Liver (tissue), 8 donors: ENCODE measurements at regions not wholly inside any gene's neighbourhood (a gene's known extent, or its start where the extent isn't known, plus 50 kb on each side); places are given as distances from the start of the nearest gene placed in this dataset.

ENCODE experiments used
- DNase-seq: peaks from one replicate; pipeline ENCODE4 v3.0.0-alpha.2; 2017; ENCODE audit warnings: low spot score
- H3K27ac ChIP-seq, 2 donors: one replicate each; pipeline ENCODE4 v1.7.0; 2013; ENCODE audit warnings: inconsistent platforms in 2 of 2, low read length in 2 of 2, control low read depth in 1 of 2, low read depth in 1 of 2, mild to moderate bottlenecking in 1 of 2
- H3K27me3 ChIP-seq, 4 donors: one replicate each; pipeline versions ENCODE4 v1.6.1 to v1.7.0; 2013; ENCODE audit warnings: low read length in 3 of 4, inconsistent platforms in 1 of 4, mild to moderate bottlenecking in 1 of 4, moderate library complexity in 1 of 4; ENCODE audit not compliant: control insufficient read depth in 4 of 4, insufficient read depth in 4 of 4
- H3K36me3 ChIP-seq, 4 donors: one replicate each; pipeline versions ENCODE4 v1.6.1 to v1.7.0; 2013; ENCODE audit warnings: low read length in 3 of 4, mild to moderate bottlenecking in 3 of 4, low read depth in 1 of 4, moderate library complexity in 1 of 4; ENCODE audit not compliant: control insufficient read depth in 4 of 4, insufficient read depth in 3 of 4
- H3K4me1 ChIP-seq, 4 donors: one replicate each; pipeline versions ENCODE4 v1.6.1 to v1.7.0; 2013; ENCODE audit warnings: low read length in 3 of 4, mild to moderate bottlenecking in 3 of 4, moderate library complexity in 1 of 4; ENCODE audit not compliant: control insufficient read depth in 4 of 4, insufficient read depth in 4 of 4
- H3K4me3 ChIP-seq, 3 donors: one replicate each; pipeline versions ENCODE4 v1.6.1 to v1.7.0; 2013; ENCODE audit warnings: low read length in 3 of 3, control low read depth in 1 of 3, low read depth in 1 of 3, mild to moderate bottlenecking in 1 of 3
- H3K9ac ChIP-seq, 2 donors: one replicate each; pipeline ENCODE4 v1.7.0; 2013; ENCODE audit warnings: low read length in 2 of 2, mild to moderate bottlenecking in 2 of 2, moderate library complexity in 2 of 2, control low read depth in 1 of 2, low read depth in 1 of 2
- H3K9me3 ChIP-seq, 4 donors: one replicate each; pipeline versions ENCODE4 v1.6.1 to v1.7.0; 2013; ENCODE audit warnings: low read length in 3 of 4; ENCODE audit not compliant: control insufficient read depth in 4 of 4
- ATF3 ChIP-seq: IDR thresholded peaks from 2 replicates; pipeline ENCODE4 v1.6.1; 2016; ENCODE audit warnings: antibody characterized with exemption
- EGR1 ChIP-seq, 2 donors: IDR thresholded peaks; 2 replicates each; pipeline ENCODE4 v1.6.1; 2016 to 2018; ENCODE audit warnings: antibody characterized with exemption in 2 of 2, low read depth in 2 of 2
- FOXA1 ChIP-seq: IDR thresholded peaks from 2 replicates; pipeline ENCODE4 v1.6.1; 2016; ENCODE audit warnings: antibody characterized with exemption
- FOXA2 ChIP-seq: IDR thresholded peaks from 2 replicates; pipeline ENCODE4 v1.6.1; 2016; ENCODE audit warnings: antibody characterized with exemption
- GABPA ChIP-seq, 2 donors: IDR thresholded peaks in 1 of 2; conservative IDR thresholded peaks in 1 of 2; 2 replicates each; pipeline ENCODE4 v1.6.1; 2016; ENCODE audit warnings: antibody characterized with exemption in 2 of 2, mild to moderate bottlenecking in 1 of 2, moderate library complexity in 1 of 2
- HNF4A ChIP-seq, 2 donors: conservative IDR thresholded peaks; 2 replicates each; pipeline ENCODE4 v1.6.1; 2016; ENCODE audit warnings: antibody characterized with exemption in 2 of 2, mild to moderate bottlenecking in 2 of 2
- HNF4G ChIP-seq: IDR thresholded peaks from 2 replicates; pipeline ENCODE4 v1.6.1; 2016; ENCODE audit warnings: antibody characterized with exemption
- JUND ChIP-seq, 2 donors: IDR thresholded peaks; 2 replicates each; pipeline ENCODE4 v1.6.1; 2016; ENCODE audit warnings: antibody characterized with exemption in 2 of 2
- NR2F2 ChIP-seq: IDR thresholded peaks from 2 replicates; pipeline ENCODE4 v1.6.1; 2016; ENCODE audit warnings: antibody characterized with exemption
- RAD21 ChIP-seq, 2 donors: IDR thresholded peaks; 2 replicates each; pipeline ENCODE4 v1.6.1; 2016; ENCODE audit warnings: antibody characterized with exemption in 2 of 2, mild to moderate bottlenecking in 2 of 2
- REST ChIP-seq: IDR thresholded peaks from 2 replicates; pipeline ENCODE4 v1.6.1; 2016; ENCODE audit warnings: antibody characterized with exemption, mild to moderate bottlenecking
- RXRA ChIP-seq, 2 donors: IDR thresholded peaks; 2 replicates each; pipeline ENCODE4 v1.6.1; 2017 to 2018; ENCODE audit warnings: antibody characterized with exemption in 2 of 2, mild to moderate bottlenecking in 1 of 2
- SP1 ChIP-seq: IDR thresholded peaks from 2 replicates; pipeline ENCODE4 v1.6.1; 2018; ENCODE audit warnings: antibody characterized with exemption, mild to moderate bottlenecking
- TAF1 ChIP-seq: conservative IDR thresholded peaks from 2 replicates; pipeline ENCODE4 v1.6.1; 2016; ENCODE audit warnings: antibody characterized with exemption, mild to moderate bottlenecking
- YY1 ChIP-seq: IDR thresholded peaks from 2 replicates; pipeline ENCODE4 v1.6.1; 2016; ENCODE audit warnings: antibody characterized with exemption, mild to moderate bottlenecking
- ZBTB33 ChIP-seq: IDR thresholded peaks from 2 replicates; pipeline ENCODE4 v1.6.1; 2016; ENCODE audit warnings: antibody characterized with exemption
- WGBS: extraction: QIAGEN DNeasy Blood & Tissue Kit; methylation state at CpG from one replicate; pipeline ENCODE4 v1.1.7; 2013; 5-methylcytosine and 5-hydroxymethylcytosine counted together
- TF ChIP-seq, protein P1 (sequence below): IDR thresholded peaks from 2 replicates; pipeline ENCODE4 v1.6.1; 2016; ENCODE audit warnings: antibody characterized with exemption
- TF ChIP-seq, protein P2 (sequence below): fragments of 150-350 bp; IDR thresholded peaks from 2 replicates; pipeline ENCODE4 v1.5.1; 2017; ENCODE audit warnings: improper control_type of control experiment, low read depth, low read length; ENCODE audit not compliant: missing input control
- donor health status: healthy.
- donor health status: healthy.
- donor health status: healthy.
- donor health status: healthy.
- donor health status: healthy.

- H3K9ac ChIP-seq: no peak overlapping the region
- 78% methylated on average over 2 of the region's 2 CpGs for WGBS
- no peaks in the 10 kb centered on the region for H3K27me3 ChIP-seq
- no peak for DNase-seq
- no peak overlapping the region for H3K4me3 ChIP-seq
- H3K9me3 ChIP-seq: no peaks in the 10 kb centered on the region
- H3K4me1 ChIP-seq: no peaks in the 10 kb centered on the region
- H3K27ac ChIP-seq: no peak overlapping the region
- no peak for TF ChIP-seq SP1
- TF ChIP-seq NR2F2: no peak
- TF ChIP-seq JUND (IDR thresholded peaks at IDR 0.05): no peak
- TF ChIP-seq, protein P1, sequence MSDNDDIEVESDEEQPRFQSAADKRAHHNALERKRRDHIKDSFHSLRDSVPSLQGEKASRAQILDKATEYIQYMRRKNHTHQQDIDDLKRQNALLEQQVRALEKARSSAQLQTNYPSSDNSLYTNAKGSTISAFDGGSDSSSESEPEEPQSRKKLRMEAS: no peak
- TF ChIP-seq ATF3: no peak
- TF ChIP-seq YY1: no peak
- TF ChIP-seq, protein P2, sequence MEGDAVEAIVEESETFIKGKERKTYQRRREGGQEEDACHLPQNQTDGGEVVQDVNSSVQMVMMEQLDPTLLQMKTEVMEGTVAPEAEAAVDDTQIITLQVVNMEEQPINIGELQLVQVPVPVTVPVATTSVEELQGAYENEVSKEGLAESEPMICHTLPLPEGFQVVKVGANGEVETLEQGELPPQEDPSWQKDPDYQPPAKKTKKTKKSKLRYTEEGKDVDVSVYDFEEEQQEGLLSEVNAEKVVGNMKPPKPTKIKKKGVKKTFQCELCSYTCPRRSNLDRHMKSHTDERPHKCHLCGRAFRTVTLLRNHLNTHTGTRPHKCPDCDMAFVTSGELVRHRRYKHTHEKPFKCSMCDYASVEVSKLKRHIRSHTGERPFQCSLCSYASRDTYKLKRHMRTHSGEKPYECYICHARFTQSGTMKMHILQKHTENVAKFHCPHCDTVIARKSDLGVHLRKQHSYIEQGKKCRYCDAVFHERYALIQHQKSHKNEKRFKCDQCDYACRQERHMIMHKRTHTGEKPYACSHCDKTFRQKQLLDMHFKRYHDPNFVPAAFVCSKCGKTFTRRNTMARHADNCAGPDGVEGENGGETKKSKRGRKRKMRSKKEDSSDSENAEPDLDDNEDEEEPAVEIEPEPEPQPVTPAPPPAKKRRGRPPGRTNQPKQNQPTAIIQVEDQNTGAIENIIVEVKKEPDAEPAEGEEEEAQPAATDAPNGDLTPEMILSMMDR: no peak
- TF ChIP-seq RAD21 (IDR thresholded peaks at IDR 0.05): no peak
- no peak for TF ChIP-seq GABPA (IDR thresholded peaks at IDR 0.05 in 1 of 2, conservative IDR thresholded peaks at IDR 0.05 in 1 of 2)
- TF ChIP-seq EGR1 (IDR thresholded peaks at IDR 0.05; ENCODE audit: low read depth in 2 of 2): no peak
- no peak for TF ChIP-seq HNF4G
- no peak for TF ChIP-seq RXRA (IDR thresholded peaks at IDR 0.05)
- no peak for TF ChIP-seq REST
- no peak for TF ChIP-seq FOXA2
- no peak for TF ChIP-seq HNF4A (conservative IDR thresholded peaks at IDR 0.05)
- TF ChIP-seq FOXA1: no peak
- TF ChIP-seq TAF1: no peak
- no peak for TF ChIP-seq ZBTB33
- H3K36me3 ChIP-seq: no peaks in the 10 kb centered on the region
Observed at GRCh38 chr3:27044931-27045481, 324.2 kb downstream of the NEK10 start.
